Skin of body (tissue), 1 donor: ENCODE measurements at regions not wholly inside any gene's neighbourhood (a gene's known extent, or its start where the extent isn't known, plus 50 kb on each side); places are given as distances from the start of the nearest gene placed in this dataset.

Experiments used
- DNase-seq: peaks from one replicate; lab custom pipeline; 2025; lab: John Stamatoyannopoulos, UW

DNA sequence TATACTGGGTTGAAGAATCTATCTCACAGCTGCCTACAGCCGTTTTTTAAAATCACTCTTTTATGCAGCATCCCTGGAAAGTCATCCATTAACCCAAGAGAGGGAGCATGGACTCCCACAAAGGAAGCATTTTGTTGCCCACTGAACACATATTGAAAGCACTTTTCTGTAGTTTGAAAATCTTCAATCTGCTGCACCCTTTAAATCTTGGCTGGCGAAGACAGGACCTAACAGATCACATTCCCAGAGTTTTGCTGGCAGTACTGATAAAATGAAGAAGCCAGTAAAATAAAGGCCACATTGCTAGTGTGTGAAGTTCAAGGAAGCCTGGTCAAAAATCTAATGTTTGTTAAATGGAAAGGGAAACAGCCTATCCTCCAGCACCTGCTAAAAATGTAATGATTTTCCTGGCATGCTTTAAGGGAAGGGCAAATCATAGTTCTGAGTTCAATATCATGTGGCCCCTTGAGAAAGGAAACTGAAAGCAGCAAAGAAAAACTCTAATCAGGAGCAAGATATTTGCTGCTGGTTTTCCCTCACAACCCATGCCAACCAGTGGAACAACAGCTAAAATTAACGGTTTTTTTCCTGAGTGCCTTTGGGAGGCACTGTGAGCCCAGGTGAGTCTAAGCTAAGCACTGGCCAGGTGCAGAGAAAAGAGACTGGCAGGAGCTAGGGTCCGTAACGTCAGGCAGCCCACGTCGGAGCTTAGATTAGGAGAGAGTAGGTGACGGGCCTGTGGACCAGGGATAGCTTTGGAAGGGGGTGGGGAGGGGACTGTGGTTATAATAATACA, 97.9 kb upstream of the PALS2 start:
- no peak for DNase-seq

DNA sequence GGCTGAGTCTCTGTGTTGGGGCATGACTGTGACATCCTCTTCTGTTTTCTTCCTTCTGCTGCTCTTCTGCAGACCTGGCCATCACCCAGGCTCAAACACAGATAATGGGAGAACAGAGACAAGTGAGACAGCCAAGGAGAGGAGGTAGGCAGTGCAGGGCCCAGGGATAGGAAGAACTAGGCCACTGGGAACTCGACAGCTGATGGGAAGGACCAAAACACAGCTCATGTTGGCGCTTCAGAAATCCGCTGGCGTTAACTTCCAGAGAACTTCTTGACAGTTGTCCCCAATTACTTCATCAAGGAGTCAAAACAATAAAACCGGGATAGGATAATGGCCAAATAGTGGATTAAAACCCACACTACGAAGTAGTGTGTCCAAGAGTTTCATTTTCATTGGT, 97.0 kb upstream of the PALS2 start:
- no peak for DNase-seq

DNA sequence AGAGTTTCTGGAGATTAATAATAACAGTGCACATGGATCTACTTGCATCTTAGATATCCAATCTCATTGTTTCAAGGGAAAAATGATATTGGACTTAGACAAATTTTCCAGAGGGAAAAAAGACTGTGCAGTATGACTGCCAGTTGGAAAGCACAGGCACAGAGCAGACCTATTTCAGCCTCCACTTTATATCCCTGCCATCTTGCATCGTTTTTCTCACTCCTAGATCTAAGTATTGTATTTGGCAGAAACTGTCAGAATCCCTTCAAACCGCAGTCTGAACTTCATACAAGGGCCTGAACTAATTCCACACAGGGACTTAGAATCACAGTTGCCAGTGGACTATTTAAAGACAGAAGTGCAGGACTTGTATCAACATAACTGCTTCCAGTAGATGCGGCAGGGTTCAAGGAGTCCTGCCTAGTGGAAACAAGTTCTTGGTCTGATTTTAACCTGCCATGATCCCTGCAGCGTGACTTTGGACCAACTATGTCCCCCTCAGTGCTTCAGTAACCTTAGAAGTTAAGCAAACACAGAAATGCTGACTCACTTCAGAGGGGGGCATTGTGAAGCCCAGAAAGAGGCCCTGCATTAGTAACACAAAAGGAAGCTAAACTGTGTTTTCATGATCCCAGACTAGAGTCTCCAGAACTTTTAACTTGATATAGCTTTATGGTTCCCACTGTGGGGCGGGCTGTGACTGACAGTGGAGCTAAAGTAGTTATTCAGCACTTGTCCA, 95.7 kb upstream of the PALS2 start:
- DNase-seq, result peak; percentile 39

DNA sequence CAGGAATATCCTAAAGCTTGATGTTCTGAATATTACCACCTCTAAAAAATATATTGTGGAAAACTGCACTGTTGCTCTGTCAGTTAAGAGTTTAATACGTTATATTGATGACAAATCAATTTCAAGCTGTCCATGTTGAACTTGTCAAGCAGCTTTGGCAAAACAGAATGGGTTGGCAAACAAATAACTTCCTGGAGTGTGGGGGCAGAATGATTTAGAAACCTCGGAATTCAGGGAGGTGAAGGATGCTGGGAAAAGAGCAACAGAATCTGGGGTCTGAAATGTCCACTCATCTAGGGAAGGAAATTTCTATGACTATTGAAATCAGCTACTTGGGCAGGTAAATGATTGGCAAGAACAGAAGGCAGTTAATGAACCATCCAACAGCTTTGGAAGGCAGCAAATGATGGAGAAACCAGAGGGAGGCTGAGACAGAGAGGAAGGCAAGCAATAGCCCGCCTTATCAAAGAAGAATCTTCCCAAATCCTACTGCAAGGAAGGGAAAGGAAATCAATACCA, 95.1 kb upstream of the PALS2 start:
- no peak for DNase-seq

DNA sequence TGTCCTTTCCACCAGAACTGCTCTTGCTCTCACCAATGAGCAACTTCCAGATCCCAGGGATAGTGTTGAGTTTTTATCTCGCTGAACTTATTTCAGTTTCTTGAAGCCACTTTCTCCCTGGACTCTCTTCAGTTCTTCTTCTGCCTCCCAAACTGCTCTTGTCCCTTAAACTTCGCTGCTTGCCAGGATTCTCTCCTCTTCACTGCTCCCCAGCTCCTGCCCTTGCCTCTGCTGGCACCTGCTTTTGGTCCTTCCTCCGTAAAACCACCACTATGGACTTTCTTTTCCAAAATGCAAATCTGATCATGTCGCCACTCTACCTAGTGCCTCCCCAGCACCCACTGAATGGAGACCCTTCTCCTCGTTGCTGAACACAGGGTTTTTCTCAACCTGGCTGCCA, 92.8 kb upstream of the PALS2 start:
- DNase-seq, result no peak

DNA sequence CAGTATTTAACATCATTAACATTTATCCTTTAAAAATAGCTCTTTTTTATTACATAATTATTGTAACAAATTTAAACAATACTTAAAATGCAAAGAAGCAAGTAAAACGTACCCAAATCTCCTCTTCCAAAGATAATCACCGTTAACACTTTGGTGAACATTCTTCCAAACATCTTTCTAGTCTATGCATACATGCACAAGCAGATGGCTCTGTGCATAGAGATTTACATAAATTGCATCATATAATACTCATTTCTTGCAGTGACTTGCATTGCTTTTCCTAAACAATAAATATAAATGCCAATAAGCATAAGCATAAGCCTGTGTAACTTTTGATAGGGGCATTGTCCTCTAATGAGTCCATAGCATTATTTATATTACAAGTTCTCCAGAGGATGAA, 89.4 kb upstream of the PALS2 start:
- DNase-seq, result no peak

DNA sequence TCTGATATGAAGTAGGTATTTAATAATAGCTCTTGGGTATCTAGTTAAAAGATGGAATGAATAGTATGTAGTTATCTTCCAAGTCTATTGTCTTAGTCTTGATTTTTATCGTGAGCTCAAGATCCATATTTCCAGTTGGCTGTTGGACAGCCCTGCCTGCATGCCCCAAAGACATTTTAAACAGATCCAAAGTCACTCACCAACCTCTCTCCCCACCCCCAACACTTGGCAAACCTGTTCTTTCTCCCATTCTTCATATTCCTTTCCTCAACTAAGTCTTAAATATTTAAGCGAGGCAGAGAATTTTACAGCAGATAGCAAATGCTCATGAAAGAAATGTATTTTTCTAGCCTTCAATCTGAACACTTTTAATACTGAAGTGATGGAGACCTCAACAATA, 80.7 kb upstream of the PALS2 start:
- DNase-seq, result no peak

DNA sequence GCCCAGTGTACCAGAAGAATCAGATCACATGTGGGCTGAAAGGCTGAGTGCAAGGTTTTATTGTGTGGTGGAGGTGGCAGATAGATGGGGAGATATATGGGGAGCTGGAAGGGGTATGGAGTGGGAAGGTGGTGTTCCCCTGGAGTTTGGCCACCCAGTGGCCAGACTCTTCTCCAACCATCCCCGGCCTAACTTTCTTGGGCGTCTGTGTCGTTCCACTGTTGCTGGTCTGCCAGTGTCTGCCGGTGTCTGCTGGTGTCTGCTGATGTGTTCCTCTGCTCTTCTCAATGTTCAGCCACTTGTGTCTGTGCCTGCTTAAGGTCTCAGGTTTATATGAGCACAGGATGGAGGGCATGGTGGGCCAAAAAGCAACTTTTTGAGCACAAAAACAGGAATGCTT, 78.4 kb upstream of the PALS2 start:
- DNase-seq, result no peak

DNA sequence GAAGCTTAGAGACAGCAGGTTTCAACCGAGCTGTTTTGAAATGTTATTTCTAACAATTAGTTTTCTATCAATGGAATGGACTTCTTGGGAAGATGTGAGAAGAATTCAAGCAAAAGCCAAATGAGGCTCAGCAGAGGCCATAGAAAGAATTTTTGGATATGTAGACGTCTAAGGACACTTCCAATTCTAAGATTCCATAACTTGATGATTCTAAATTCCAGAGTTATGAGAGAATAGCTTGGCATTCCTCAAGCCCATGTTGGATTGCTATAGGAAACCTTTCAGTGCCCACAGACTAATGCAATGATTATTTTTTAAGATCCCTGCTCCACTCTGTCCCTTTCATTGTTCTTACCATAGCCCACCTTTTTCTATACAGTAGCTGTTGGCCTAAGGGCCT, 77.2 kb upstream of the PALS2 start:
- no peak for DNase-seq

DNA sequence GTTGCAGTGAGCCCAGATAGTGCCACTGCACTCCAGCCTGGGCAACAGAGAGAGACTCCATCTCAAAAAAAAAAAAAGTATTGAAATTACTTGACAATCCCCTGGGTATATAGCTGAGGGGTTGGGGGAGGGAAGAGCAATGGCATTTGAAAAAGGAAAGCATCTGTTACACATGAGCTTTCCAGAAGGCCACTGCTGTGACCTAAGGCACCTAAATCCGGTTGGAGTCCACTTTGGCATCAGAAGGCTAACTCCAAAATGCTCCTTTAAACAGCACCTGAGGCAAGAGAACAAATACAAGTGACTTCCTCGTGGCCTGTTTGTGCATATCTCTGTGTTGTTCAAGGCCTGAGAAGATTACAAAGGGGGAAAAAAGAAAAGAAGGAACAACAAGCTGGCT, 74.8 kb upstream of the PALS2 start:
- no peak for DNase-seq

DNA sequence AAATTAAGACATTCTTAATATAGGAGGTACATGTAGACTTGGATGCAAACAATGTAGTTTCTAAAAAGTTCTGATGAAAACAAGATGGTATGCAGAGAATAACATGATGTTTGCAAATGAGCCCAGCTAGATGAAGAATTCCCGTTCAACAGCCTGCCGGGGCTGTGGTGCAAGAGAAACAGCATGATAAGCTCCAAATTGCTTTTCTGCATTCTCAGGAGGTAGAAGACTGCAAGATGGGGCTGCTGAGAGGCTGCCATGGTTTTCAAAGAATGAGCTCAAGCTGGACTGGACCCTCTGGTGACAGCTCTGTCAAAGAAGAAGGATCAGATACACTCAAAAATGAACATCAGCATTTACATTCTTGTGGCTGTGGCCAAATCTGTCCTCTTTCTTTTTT, 73.4 kb upstream of the PALS2 start:
- no peak for DNase-seq

DNA sequence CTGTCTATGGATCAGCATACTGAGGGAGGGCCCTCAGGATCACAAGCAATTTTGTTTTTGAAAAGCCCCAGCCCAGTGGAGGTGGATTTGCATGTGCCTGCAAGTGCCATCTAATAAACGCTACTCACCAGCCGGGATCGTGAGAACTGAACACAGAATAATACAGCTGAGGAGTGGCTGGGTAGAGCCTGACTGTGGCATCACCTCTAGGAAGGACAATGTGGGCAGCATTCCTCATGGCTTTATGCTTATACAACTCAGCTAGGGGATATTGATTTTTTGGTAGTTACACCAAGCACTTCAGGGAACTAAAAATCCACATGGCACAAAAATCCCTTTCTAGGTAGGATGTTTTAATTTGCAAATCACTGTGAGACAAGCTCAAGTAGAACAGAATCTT, 72.7 kb upstream of the PALS2 start:
- DNase-seq, result no peak

DNA sequence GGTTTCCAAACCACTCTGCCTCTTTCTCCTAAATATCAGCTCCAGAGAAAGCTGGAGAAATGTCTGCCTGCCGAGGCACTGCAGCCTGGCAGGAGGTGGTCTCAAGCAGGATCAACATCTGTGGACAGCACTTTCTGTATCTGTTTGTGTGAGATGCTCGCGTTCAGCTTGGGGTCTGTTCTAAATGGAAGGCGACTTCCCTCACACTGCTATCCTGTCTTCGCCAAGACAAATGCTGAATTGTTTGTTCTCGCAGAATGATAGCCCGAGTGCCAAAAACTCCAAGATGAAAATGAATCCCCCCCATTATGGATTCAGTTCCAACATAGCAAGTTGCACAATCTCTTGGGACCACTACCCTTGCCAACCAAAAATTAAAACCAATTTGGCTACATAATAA, 72.2 kb upstream of the PALS2 start:
- peak; percentile 33 for DNase-seq

DNA sequence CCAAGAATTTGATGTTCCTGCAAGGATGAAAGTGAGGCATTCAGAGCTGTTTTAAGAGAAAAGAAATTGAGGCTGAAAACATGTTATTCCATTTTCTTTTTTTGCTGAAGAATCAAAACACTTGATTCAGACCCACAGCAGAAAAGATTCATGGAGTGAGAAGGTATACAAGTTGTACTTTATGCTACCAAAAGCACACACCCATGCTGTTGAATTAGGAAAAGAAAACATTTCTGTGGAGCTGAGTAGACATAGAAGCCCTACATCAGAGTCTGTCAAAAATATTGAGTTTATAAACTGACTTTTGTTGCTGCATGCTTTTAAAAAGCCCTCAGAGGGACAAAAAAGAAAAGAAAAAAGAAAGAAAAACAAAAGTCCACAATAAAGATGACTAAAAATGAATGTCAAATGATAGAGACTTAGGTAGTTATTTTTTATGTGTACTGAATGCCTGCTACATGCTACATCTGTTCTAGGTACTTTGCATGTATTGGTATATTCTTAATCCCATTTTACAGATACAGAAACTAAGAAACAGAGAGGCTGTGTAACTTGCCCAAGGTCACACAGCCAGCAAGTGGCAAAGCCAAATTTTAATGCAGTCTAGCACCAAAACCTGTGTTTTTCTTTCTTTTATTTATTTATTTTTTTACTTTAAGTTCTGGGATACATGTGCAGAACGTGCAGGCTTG, 71.7 kb upstream of the PALS2 start:
- no peak for DNase-seq

DNA sequence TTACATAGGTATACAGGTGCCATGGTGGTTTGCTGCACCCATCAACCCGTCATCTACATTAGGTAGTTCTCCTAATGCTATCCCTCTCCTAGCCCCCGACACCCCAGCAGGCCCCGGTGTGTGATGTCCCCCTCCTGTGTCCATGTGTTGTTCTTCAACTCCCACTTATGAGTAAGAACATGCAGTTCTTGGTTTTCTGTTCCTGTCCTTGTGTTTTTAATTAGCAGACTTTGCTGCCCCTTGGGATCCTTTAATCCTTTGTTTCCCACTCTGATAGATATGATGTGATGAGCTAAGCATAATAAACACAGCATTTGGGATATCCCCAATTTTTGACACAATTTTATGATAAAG, 71.1 kb upstream of the PALS2 start:
- DNase-seq, result no peak

DNA sequence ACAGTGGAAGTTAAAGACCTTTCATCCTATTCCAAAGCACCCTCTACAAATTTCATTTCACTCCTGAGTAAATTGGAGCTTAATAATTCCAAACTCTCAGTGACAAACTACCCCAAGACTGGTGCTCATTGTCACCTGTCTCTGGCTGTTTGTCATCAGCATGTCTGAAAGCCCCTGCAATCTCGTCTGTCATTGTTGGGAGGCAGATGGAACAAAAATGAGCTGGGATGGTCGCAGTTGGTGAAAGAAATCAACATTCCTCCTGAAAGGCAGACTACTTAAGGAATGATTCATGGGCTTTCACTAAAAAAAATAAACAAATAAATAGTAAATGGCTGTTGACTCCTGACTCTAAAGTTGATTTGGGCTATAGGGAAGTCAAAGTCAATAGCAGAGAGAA, 69.7 kb upstream of the PALS2 start:
- no peak for DNase-seq

DNA sequence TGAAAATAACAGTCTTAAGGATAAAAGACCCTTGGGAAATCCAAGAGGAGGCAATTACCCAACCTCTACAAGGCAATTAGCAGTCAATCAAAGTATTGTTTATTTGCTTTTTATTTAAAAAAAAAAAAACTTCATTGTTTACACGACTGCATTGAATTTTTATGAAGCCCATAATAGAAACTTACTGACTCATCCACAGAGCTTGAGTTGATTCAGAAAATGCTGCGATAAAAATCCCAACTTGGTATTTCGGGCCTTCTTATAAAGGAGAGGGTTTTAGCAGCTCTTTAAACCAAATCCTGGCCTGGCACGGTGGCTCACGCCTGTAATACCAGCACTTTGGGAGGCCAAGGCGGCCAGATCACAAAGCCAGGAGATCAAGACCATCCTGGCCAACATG, 69.2 kb upstream of the PALS2 start:
- no peak for DNase-seq

DNA sequence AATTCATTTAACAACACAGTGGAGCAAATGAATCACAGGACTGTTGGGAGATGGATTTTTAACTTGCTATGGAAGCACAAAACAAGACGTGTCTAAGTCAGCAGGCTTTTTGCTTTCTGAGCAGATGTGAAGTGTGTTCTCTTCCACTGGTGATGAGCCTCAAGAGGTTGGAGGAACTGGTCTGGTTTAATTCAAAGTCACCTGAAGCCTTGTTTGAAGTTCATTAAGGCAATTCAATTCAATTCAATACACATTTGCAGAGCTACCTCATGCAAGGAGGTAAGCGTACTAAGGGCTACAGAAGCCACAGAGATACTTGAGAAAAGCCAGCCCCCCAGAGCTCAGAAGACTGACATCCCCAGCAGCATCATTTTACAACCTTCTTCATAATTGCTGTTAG, 68.4 kb upstream of the PALS2 start:
- no peak for DNase-seq

DNA sequence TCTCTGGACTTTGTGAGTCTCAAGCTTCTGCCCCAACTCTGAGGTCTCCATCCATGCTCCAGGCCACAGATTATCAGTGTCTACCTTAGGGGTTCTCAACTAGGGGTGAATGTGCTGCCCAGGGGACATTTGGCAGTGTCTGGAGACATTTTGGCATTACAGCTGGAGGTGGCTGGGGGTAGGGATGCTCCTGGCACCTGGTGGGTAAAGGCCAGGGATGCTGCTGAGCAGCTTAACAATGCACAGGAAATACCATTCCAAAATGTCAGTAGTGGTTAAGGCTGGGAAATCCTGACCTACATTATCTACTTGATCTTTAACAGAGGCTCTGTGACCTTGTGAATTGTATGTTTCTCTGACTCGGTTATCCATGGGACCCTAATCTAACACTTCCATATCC, 67.3 kb upstream of the PALS2 start:
- DNase-seq, result no peak

DNA sequence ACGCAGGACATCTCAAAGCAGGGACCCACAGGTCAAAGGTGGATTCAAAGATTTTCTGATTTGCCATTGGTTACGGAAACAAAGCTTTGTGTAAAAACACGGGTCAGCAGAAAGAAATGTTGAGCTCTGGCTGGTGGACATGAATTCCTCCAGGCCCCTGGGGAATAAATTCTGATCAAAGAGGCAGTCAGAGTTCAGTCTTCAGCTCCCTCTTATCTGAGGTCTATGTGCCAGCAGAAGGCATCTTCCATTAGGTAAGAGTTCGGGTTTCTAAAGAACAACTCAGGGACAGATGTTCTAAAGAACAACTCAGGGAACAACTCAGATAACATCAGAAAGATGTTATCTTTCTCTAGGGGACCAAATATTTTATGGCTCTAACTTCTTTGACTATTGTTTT, 64.9 kb upstream of the PALS2 start:
- DNase-seq, result no peak

DNA sequence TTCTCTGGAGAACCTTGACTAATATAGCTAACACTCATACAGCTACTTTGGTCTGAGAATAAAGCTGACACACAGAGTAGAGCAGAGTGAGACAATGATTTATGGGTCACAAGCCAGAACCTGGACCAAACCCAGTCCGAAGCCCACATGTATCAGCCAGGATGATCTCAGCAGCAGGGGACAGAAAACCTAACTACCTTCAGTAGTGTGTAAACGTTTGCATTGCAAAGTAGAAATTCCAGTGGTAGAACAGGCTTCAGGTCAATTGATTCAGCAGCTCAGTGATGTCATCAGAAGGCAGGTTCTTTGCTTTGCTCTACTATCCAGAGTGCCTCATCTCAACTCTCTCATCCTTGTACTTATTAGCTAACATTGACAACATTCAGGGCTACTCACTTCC, 62.5 kb upstream of the PALS2 start:
- DNase-seq, result no peak

DNA sequence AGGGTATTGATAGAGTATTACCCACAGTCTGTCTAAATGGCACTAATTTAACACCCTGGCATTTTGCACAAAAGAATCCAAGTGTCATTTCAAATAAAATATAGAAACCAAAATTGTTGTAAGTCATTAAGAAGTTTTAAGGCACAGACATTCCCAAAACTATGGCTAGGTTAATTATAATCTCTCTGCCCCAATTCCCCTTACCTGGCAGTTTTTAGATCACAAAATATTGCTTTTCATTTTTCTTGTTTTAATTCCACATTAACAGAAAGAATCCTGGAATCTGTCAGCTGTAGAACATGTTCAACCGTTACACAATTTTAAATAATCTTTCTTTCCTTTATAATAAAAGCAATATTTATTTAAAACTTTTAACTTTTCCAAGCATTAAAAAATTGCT, 56.1 kb upstream of the PALS2 start:
- DNase-seq, result no peak
